Kidney tubule cell (primary cell): ENCODE measurements at regions not wholly inside any gene's neighbourhood (a gene's known extent, or its start where the extent isn't known, plus 50 kb on each side); places are given as distances from the start of the nearest gene placed in this dataset.
"Not testable (repeated sequence)": the region's sequence is repeated elsewhere in the genome, so short reads cannot be mapped to it uniquely, and the experiment has no call there.

Experiments used
- DNase-seq: peaks from one replicate; pipeline ENCODE4 v3.0.0-alpha.2; 2018; ENCODE audit warnings: low spot score

GRCh38 chr15:62503451-62503850 is 338.4 kb upstream of the C2CD4B start:
- peak; percentile 74 for DNase-seq

DNA sequence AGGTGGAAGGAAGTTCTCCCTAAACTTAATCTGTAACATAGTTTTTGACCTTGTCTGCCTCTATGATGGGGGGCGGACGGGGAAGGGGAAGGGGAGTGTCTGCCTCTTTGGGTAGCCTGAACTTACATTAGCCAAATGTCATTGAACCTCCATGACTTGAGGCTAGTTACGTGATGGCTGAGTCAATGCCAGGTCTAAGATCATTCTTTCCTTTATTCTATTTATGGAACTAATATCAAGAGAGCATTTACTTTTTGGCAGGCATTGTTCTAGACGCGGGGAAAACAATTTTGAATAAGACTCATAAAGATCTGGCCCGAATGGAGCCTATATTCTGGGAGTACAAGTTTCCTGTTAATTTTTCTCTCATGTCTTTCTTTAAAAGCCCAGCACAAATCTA is 340.7 kb upstream of the C2CD4B start:
- DNase-seq, result no peak

DNA sequence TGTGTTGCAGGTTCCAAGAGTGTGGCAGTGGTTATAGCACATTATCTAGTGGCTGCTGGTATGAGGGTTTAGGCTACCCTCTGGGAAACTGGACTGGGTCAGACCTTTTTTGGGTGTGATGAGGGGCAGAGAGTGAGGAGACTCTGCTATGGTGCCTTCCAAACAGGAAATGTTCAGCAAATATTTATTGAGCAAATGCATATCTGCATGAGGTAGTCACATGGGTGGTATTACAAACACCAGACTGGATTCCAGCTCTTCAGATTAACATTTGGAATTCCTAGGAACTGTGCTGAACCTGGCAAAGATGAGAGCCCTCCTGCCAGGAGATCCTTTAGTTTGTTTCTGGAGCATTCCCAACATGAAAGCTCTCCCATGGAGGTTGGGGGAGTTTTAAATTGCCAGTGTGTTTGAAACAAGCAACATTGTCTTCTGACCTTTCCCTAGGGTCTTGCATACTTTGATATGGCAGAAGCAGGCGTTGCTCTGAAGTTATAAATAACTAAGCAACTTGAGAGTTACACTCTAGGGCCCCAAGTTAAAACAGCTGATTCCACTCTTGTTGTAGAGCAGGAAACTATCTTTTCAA is 341.2 kb upstream of the C2CD4B start:
- peak; percentile 56 for DNase-seq

GRCh38 chr15:62509395-62509958 is 344.4 kb upstream of the C2CD4B start:
- no peak for DNase-seq

GRCh38 chr15:62510791-62511190 is 345.7 kb upstream of the C2CD4B start:
- DNase-seq, result no peak

GRCh38 chr15:62512904-62513303 is 347.8 kb upstream of the C2CD4B start:
- no peak for DNase-seq

DNA sequence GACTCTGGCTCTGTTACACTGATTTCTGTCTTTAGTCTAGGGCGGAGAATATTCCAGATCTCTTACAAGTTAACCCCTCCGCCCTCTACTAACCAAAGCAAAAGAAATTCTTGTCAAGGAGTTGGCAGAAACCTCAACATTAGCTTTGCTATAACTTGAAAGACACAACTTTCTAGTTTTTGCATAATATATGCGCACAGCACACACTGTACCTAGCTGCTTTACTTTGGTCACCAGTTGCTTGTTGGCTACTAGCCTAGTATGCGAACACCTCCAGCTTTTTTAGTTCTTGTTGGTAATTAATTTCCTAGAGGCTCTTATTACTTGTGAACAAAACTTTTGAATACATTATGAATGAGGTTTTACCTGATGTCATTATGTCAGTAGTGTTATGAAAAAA is 348.8 kb upstream of the C2CD4B start:
- no peak for DNase-seq

DNA sequence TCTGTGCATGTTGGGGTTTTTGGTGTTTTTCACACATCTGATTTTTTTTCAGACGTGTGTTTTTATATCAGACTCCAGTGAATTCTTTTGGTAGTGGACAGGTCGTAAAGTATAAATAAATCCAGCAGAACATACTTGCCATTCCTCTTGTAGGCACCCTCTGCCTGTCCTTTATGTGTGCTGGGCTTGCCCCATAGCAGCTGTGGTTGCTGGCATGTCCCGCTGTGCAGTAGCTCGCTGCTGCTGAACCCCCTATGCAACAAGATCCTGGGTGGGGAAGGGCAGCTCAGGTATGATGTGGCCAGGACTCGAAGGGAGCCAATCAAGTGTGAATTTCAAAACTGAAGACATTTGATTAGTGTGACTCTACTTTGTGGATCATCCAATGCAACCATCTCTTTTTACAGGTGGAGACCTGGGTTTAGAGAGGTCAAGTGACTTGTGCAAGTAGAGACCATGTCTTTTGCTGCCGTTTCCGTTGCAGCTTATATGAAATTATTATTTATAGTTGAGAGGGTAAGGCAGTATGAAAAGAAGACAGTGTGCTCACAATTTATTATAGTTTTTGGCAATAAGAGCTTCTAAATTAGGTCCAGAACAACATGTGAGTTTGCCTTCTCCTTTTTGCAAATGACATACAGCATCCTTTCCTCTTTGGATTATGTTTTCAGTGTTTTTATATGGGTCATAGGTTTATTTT is 350.8 kb upstream of the C2CD4B start:
- DNase-seq, result no peak

DNA sequence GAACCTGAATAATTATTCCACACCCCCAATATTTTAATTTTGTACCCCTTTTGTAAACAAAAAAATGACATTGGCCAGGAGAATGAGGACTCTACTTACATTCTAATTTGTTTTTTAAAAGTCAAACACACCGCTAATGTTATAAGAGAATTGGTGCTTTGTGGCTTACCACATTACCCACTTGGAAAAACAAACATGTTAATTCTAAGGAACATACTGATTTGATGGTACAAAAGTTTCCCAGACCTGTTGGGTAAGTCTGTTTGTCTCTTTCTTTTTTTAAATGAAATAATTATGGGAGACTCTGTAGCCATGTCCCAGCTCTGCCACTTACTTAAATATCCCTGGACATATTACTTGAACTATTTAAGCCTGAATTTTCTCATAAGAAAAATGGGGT is 352.5 kb upstream of the C2CD4B start:
- no peak for DNase-seq

DNA sequence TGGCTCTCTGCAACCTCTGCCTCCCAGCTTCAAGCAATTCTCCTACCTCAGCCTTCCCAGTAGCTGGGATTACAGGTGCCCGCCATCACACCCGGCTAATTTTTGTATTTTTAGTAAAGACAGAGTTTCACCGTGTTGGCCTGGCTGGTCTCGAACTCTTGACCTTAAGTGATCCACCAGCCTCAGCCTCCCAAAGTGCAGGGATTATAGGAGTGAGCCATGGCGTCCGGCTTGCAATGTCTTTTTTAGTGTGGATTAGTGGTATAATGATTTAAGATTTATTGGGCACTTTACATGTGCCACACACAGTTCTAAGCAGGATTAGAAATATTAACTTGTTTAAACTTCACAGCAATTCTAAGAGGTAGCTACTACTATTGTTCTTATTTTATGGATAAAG is 353.6 kb upstream of the C2CD4B start:
- not testable (repeated sequence) for DNase-seq

GRCh38 chr15:62519900-62520299 is 354.8 kb upstream of the C2CD4B start:
- DNase-seq, result no peak

DNA sequence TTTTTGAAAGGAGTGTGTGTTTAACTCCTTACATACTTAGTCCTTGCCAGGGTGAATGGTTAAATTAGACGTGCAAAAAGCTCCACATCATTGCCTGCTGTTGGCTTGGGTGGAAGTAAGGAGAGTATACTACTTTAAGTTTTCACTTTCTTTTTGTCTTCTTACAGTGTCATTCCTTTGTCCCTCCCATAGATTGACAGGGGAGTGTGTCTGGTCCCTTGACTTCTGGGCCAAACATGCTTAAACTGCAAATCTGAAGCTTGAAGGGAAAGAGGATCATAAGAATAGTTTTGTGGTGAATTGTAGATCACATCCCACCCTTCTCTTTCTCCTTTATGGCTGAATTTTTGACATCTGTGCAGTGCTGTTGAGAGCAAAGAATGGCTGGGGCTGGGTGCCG is 355.8 kb upstream of the C2CD4B start:
- DNase-seq, result no peak

- DNase-seq, result no peak
These were observed 356.3 kb upstream of the C2CD4B start for GRCh38 chr15:62521396-62521795.

DNA sequence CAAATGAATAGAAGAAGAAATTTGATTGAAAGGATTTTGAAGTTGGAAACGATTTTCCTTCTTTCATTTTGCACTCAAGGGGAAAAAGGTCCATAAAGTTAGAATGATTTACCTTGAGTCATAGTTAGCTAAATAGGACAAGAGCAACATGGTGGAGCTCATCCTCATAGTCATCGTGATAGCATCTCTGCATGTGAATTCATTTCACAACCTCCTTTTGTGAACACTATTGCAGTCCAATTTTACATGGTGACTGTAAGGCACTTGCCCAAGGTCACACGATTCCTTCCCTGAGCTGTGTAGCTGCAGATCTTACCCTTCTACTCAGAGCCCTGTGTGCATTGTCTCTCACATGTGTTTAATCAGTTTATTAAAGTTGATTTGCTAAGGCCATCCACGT is 359.8 kb upstream of the C2CD4B start:
- peak; percentile 10 for DNase-seq

DNA sequence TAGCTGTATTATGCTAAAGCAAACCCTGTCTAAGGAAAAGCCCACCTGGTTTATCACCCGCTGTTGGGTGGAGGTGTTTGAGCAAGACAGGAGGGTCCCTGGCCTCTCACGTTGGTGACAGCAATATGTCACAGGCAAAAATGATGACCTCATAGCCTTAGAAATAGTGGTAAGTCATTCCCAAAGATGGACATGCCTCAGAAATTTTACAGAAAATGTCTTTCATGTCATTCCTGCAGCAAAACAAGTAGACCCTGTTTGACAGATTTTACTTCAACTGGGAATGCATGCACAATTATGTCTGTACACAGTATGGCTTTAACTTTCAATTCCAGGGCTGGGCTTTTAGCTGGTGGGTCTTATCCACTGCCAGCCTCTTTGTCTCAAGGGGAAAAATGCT is 362.3 kb upstream of the C2CD4B start:
- no peak for DNase-seq

GRCh38 chr15:62528505-62528904 is 363.4 kb upstream of the C2CD4B start:
- DNase-seq, result no peak

DNA sequence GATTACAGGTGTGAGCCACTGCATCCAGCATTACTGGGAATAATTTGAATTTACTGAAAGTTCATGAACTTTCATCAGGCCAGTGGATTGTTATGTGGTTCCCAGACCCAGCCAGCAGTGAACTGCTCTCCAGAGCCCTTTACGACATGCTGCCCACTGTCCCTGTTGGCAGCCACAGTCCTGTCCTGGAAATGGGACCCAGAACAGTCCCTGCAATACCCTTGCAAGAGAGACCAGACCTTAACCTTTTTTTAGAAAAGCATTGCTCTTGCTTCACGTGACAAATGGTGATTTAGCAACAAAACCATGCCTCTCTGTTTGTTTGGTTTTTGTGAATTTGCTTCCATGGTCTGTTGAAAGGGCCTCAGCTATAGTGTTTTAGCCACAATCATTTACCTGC is 367.3 kb upstream of the C2CD4B start:
- DNase-seq, result no peak

- no peak for DNase-seq
These were observed 368.6 kb upstream of the C2CD4B start for GRCh38 chr15:62533687-62534086.

DNA sequence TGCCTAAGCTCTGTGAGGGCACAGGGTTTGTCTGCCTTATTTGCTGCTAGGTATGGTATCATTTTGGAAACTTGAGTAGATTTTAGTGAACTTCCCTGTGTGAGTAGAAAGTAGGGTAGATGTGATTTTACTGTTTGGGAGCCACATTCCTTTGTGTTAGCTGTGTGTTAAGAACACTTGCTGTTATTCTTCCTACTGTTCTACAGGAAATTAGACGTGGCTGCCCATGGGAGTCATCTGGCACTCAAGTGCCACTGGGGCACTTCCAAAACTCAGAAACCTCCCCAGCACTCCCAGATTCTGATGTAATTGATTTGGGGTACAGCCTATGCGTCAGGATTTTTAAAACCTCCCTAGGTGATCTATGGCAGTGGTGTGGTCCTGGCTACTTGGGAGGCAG is 369.9 kb upstream of the C2CD4B start:
- no peak for DNase-seq

DNA sequence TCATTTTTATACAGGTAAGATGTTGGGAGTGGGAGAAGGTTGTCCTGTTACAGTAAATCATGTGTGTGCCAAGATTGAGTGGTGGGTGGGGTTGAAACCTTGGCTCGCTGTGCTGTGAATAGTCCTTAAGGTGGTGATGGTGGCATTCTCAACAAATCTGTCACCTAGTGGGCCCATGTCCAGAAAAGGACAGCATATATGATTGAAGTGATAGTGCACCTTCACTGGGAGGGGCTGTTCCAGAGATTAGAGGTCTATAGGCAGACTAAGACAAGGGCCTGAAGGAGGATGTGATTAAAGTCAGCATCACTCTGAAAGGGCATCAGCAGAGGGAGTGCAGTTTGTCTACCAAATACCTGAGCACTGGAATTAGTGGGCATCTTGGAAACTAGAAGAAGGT is 374.2 kb upstream of the C2CD4B start:
- DNase-seq, result no peak

DNA sequence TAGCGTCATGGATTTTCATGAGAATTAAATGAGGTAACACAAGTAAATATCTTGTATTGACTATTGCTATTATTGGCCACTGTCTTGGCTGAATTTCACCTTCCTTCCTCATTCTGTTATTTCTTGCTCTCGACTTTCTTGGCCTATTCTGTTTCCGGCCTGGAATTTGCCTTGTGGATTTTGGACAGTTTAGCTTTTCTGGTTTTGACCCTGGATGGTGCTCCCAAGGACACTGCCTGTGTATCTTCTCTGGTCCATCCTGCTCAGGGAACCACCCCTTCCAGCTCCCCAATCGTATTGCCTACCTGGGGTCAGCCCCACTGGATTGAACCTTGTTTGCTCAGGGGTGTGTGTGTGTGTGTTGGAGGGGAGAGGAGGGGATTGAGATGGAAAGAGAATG is 376.2 kb upstream of the C2CD4B start:
- DNase-seq, result no peak

DNA sequence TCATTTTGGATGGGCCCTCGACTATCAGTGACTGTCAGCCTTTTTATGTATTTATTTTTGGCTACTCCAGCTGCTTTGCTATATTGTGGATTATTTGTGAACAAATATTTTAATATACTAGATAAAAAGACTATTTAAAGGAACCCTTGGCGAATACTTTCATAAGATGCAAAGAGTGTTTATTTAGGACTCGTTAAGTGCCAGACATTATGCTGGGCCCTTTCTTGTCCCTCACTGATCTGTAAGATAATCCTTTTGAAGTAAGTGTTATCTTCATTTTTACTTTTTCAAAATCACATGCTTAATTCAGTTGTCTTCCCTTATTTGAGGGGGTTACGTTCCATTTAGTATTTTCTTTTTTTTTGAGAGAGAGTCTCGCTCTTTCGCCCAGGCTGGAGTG is 376.8 kb upstream of the C2CD4B start:
- no peak for DNase-seq

DNA sequence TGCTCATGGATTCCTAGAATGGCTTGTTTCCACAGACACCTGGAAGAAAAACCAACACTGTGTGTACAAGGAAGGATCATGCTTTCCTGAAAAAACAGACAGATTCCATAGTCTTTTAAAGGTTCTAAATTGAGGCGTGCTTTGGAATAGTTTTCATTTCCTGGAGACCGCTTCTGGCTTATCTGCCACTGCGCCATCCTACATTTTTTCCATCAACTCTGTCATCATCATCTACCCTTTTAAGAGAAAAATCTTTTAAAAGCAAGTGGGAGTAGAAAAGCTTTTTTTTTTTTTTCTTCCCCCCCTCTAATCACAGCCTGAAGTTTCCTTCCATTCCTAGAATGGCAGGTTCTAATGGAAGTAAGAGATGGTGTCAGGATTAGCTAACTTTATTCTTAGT is 379.4 kb upstream of the C2CD4B start:
- no peak for DNase-seq
